GM19239 (cell line): ENCODE measurements at regions not wholly inside any gene's neighbourhood (a gene's known extent, or its start where the extent isn't known, plus 50 kb on each side); places are given as distances from the start of the nearest gene placed in this dataset.

Experiments used
- DNase-seq: peaks from one replicate; pipeline ENCODE4 v3.0.0; 2011; ENCODE audit warnings: low spot score; ENCODE audit not compliant: insufficient read length
- FAIRE-seq: peaks from 2 replicates; lab custom pipeline; 2011; peaks lifted over from hg19 to GRCh38; lab: Jason Lieb, UNC

DNA sequence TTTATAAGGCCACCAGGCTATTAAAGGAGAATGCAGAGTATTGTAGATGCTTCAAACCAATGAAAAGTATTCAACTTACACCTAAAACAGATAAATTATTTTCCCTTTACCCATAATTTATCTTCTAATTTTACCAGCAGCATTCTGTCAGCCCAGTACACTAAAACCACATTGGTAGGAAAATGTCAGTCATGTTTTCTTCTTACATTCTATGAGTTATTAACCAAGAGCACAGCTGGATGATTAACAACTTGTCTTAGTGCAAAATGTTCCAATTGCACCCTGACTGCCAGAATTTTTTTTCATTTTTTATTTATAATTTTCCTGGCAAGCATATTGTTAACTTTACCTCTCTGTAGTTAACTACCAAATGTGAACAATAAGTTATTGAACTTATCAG is 79.0 kb upstream of the WDR75 start:
- FAIRE-seq (no peak), DNase-seq (no peak)

DNA sequence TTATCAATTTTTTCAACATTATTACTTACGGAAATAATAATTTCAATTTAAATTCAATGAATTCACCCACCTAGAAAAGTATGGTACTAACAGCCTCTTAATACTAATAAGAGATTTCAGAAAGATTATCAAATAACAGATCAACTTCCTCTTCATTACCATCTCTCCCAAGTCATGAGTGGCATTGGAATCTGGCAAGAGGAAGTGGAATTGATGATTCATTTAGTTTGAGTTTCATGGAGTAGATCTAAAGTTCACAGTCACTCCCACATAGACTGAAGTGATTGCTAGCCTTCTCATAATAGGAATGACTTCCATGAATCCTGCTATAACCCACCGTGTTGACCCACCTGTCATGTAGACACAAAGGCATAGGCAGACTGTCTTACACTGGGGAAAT is 77.7 kb upstream of the WDR75 start:
- DNase-seq (no peak), FAIRE-seq (no peak)

DNA sequence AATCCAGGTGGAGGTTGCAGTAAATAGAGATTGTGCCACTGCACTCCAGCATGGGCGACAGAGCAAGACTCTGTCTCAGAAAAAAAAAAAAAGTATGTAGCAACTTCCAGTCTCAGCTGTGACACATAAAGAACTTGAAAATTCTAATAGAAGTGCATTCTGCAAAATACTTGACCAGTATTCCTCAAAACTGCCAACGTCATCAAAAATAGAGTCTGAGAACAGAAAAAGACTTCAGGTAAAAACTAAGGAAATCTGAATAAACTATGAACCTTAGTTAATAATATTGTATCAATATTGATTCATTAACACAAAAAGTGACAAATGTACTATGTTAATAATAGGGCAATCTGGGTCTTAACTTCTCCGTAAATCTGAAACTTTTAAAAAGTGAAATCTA is 76.7 kb upstream of the WDR75 start:
- FAIRE-seq (no peak), DNase-seq (no peak)

DNA sequence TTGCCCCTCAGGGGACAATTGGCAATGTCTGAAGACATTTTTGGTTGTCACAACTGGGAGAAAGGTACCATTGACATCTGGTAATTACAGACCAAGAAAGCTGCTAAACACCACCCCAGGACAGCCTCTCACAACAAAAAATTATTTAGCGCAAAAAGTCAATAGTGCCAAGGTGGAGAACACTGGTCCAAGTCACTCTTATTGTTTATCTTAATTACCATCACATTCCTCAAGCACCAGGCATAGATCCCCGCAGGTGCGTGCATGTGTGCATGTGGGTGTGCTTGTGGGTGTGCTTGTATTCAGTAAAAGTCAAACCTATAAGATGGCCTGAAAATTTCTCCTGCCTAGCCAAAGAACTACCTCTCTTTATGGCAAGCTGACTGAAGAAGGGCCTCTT is 74.9 kb upstream of the WDR75 start:
- DNase-seq (no peak), FAIRE-seq (no peak)

DNA sequence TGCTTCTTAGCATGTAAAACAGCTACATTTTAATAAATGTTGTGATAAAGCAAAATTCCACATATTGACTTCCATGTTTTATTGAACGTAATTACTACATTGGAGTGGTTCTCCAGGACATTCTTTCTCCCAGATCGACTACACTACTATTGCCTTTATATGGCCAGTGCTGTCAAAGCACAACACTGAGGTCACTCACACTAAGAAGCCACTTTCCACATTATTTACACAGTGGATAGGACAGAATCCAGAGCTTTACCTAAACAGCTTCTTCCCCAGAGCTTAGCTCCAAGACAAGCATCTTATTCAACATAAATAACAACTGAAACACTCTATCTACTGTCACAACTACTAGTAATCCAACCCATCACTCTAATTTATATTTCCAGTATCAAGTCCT is 73.9 kb upstream of the WDR75 start:
- FAIRE-seq (no peak), DNase-seq (no peak)

DNA sequence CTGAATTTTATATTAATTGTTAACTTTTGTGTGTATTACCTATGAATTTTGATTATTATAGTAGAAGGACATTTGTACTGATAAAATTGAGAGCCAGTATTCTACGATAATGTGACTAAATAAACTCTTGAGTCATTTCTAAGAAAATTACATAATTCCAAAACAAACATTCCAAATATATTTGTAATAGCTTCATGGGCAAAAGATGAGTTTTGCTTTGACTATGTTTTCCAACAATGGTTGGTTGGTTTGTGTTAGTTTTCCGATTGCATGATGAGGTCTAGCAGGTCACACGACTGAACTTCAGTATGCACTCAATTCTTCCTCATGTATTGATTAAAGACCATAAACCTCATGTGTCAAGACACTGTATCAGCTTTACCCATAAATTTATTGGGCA is 71.7 kb upstream of the WDR75 start:
- DNase-seq (no peak), FAIRE-seq (no peak)

DNA sequence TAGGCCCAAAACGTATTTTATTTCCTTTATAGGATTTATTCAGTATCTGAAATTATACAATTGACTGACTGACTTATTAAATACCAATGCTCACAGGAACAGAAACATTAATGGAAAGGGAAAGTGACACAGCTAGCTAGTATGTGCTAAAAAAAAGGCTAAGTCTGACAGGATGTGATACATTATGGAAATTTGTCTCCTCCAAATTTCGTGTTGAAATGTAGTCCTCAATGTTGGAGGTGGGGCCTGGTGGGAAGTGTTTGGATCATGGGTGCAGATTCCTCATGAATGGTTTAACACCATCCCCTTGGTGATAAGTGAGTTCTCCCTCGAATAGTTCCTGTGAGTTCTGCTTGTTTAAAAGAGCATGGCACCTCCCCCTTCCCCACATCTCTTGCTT is 70.6 kb upstream of the WDR75 start:
- DNase-seq (no peak), FAIRE-seq (no peak)

DNA sequence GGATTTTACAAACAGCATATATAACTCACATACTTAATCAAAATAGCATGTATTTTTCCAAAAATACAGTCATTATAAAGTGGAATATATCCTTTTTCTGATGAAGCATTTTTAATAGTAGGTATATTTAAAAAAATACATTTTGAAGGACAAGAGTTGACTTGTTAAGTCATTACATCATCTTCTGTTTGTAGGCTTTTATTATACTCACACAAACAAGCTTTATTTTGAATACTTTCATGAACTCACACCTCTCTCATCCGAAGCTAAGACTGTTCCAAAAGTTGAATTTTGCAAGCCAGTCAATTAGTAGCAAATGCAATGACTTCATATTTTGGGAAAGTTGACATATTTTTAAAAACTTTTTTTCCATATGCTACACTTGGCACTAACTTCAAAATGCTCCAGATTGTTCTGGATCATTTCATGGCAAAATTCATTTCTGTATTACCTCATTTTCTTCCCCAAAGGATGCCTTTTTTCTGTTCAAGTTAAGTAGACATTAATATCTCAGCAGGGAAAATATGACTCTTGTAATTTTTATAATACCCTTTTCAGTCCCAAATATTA is 68.5 kb upstream of the WDR75 start:
- DNase-seq (no peak), FAIRE-seq (no peak)

DNA sequence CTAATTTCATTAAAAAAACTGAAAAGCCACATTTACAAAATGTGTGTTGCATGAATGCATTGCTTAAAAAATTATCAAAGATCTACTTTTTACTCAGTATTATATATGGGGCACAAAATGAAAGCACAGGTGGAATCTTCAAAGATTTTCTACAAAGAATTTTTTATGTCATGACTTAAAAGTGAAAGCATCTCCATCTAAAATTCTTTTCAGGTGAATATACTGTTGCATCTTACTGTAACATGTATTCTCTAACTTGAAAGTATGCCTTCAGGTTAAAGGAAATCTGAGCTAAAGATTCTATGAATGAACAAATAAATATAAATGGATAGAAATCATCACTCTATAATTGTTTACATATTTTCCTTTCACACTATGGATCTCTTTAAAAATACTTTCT is 66.8 kb upstream of the WDR75 start:
- DNase-seq = no peak
- FAIRE-seq = no peak

DNA sequence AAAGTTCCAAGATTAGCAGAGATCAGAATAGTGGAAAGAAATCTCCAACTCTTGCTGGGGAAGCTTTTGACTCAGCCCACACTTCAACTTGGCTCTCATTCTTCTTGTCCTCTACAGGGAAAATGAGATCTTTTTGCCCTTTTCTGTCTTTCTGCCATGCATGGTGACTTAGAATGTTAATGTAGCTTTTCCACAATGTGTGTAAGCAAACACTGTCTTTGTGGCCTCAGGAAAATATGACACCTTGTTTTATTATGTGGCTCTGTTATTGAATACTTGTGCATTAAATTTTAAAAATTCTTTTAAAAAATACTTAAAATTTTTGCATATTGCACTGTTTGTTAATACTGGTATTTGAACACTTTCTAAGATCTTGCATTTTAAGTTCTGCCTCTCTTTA is 65.4 kb upstream of the WDR75 start:
- FAIRE-seq = no peak

DNA sequence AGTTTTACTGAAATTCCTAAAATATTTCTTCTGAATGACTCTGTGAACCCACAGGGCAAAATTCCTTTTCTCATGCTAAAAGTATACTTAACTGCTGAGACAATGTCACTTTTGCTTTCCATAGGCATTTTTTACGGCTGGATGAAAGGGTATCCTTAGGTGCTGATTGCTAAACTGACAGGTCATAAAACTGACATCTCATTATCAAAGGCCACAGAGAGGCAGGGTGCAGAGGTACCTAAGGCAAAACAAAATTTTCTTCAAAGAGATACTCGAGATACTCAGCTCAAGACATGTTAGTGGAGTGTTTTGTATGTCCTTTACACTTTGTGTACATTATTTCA is 62.0 kb upstream of the WDR75 start:
- no peak for FAIRE-seq
- no peak for DNase-seq

More for the DNA sequence above, 65.4 kb upstream of the WDR75 start:
- DNase-seq = no peak

DNA sequence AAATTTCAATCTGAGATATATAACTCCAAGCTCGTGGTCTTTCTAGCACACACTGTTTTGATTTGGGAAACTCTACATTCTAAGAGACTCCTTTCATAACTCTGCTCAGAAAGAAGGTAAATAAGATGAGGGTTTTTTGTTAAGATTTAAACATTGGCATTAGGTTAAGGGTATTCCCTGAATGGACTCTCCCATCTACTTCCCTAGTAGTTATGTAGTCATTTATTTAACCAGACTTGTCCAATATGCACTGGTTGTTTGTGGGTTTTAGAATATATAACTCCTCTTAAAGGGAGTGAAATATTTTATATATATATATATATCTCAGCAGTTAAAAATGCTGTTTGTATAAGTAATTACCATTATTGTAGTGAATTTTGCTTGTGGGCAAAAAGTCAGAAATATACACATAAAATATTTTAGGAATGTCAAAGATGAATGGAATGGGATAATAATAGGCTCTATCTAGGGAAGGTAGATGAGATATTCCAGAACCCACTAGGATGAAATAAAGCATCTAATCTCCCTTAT is 61.5 kb upstream of the WDR75 start:
- FAIRE-seq (no peak), DNase-seq (no peak)

DNA sequence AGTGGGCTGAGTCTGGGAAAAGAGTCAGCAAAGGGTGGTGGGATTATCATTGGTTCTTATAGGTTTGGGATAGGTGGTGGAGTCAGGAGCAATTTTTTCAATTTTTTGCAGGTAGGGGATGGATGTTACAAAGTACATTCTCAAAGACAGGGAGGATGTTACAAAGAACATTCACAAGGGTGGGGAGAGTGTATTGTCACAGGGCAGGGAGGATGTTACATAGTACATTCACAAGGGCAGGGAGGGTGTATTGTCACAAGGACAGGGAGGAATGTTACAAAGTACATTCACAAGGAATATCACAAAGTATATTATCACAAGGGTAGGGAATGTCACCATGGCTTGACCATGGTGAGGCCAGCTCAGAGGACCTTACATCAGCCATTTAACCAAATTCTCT is 58.6 kb upstream of the WDR75 start:
- DNase-seq = no peak
- no peak for FAIRE-seq

DNA sequence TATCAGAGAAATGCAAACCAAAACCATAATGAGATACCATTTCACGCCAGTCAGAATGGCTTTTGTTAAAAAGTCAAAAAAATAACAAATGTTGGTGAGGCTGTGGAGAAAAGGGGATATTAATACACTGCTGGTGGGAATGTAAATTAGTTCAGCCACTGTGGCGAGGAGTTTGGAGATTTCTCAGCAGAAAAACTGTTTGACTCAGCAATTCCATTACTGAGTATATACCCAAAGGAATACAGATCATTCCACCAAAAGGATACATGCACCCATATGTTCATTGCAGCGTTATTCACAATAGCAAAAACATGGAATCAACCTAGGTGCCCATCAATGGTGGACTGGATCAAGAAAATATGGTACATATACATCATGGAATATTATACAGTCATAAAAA is 54.5 kb upstream of the WDR75 start:
- DNase-seq = no peak
- no peak for FAIRE-seq

DNA sequence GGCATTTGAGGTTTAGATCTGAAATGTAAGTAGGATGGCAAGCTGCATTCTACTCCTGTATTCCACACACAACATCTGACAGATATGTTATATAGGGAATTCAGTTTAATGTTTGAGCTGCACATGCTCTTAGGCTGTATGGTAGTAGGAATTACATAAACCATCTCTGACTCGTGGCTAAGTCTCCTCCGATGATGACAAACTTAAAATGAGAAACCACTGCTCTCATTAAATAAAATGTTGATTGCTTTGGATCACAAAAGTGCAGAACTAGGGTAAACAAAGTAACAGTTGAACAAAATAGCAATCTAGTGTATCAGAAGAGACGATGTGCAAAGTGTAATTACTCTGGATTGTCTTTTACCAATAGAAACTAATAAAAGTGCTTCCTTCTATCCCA is 50.1 kb upstream of the WDR75 start:
- FAIRE-seq (no peak), DNase-seq (no peak)
